HAP-1 (cell line): ENCODE measurements at regions not wholly inside any gene's neighbourhood (a gene's known extent, or its start where the extent isn't known, plus 50 kb on each side); places are given as distances from the start of the nearest gene placed in this dataset.
"Not testable (repeated sequence)": the region's sequence is repeated elsewhere in the genome, so short reads cannot be mapped to it uniquely, and the experiment has no call there.

Experiments used
- DNase-seq, 2 experiments: peaks; one replicate each; pipeline ENCODE4 v3.0.0-alpha.2; 2016 to 2020; ENCODE audit warnings: low spot score in 2 of 2
- H3K27me3 ChIP-seq: fragments of 250-450 bp; sonication (Bioruptor Pico); 2 replicates; pipeline ENCODE4 v1.5.1; 2020; ENCODE audit warnings: low read depth, mild to moderate bottlenecking, moderate library complexity
- H3K36me3 ChIP-seq: fragments of 250-450 bp; sonication (Bioruptor Pico); replicated peaks from 2 replicates; pipeline ENCODE4 v1.5.1; 2020; ENCODE audit warnings: mild to moderate bottlenecking
- H3K4me1 ChIP-seq: fragments of 250-450 bp; sonication (Bioruptor Pico); 2 replicates; pipeline ENCODE4 v1.5.1; 2020; ENCODE audit warnings: mild to moderate bottlenecking
- H3K4me3 ChIP-seq: fragments of 250-450 bp; sonication (Bioruptor Pico); 2 replicates; pipeline ENCODE4 v1.5.1; 2020; ENCODE audit warnings: mild to moderate bottlenecking, moderate library complexity
- H3K9me3 ChIP-seq: fragments of 250-450 bp; sonication (Bioruptor Pico); 2 replicates; pipeline ENCODE4 v1.5.1; 2020; ENCODE audit warnings: mild to moderate bottlenecking, moderate library complexity
- in situ Hi-C: fragments of 300-500 bp; cut with MboI; formaldehyde crosslinking; loops from 3 replicates; pipeline ENCODE4 v1.14.3; 2020; ENCODE audit warnings: low sequenced_read_pairs, inconsistent platforms, mixed read lengths

- H3K36me3 ChIP-seq, result no peaks in the 10 kb centered on the region
- H3K9me3 ChIP-seq, result no peaks in the 10 kb centered on the region
- in situ Hi-C loops, result no loop called here
- no peak overlapping the region for H3K4me3 ChIP-seq
- H3K27me3 ChIP-seq, result no peaks in the 10 kb centered on the region
- H3K4me1 ChIP-seq, result no peaks in the 10 kb centered on the region
- no peak for DNase-seq
Measured at GRCh38 chr13:47892374-47892773, 108.7 kb downstream of the SUCLA2 start.

- H3K4me3 ChIP-seq, result no peak overlapping the region
- no peaks in the 10 kb centered on the region for H3K27me3 ChIP-seq
- in situ Hi-C loops, result no loop called here
- DNase-seq, result no peak
- no peaks in the 10 kb centered on the region for H3K9me3 ChIP-seq
- no peaks in the 10 kb centered on the region for H3K4me1 ChIP-seq
- H3K36me3 ChIP-seq, result no peaks in the 10 kb centered on the region
Measured at GRCh38 chr13:47890146-47890814, 110.8 kb downstream of the SUCLA2 start.

DNA sequence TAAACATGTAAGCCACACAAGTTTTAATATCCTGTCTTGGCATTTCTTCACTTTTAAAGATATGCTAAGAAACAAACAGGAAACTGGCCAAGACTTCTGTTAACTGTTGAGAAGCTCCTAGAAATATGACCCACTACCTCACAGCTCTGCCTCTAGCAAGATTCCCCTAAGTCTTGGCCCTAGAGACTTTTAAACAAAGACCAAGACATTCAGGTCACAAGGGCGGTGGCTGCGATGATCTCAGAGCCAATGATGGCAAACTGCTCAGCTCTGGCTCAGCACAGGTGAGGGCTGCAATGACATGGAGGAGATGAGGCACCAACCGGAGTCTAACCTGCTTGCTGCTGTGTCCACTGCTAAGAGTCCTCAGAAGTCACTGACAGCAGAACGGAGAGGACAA lies 114.8 kb downstream of the SUCLA2 start:
- in situ Hi-C loops, result no loop called here
- Histone ChIP-seq H3K9me3 (no peaks in the 10 kb centered on the region), H3K4me3 (no peak overlapping the region), H3K4me1 (no peaks in the 10 kb centered on the region), H3K36me3 (no peaks in the 10 kb centered on the region), H3K27me3 (no peaks in the 10 kb centered on the region)
- DNase-seq, result no peak

DNA sequence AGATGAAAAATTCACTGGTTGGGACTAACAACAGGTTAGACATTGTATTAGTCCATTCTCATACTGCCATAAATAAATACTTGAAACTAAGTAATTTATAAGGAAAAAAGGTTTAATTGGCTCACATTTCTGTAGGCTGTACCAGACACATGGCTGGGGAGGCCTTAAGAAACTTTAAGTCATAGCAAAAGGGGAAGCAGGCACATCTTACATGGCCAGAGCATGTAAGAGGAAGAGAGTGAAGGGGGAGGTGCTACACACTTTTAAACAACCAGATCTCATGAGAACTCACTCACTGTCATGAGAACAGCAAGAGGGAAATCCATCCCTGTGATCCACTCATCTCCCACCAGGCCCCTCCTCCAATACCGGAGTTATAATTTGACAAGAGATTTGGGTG lies 125.9 kb downstream of the SUCLA2 start:
- Histone ChIP-seq H3K27me3 (no peaks in the 10 kb centered on the region), H3K9me3 (peaks cover 4% of the 10 kb centered on the region; the same call in 1 of the 2 replicates), H3K4me3 (no peak overlapping the region), H3K36me3 (no peaks in the 10 kb centered on the region), H3K4me1 (no peaks in the 10 kb centered on the region)
- in situ Hi-C loops, result no loop called here
- no peak for DNase-seq

- H3K36me3 ChIP-seq, DNase-seq, H3K4me1 ChIP-seq, H3K27me3 ChIP-seq, H3K9me3 ChIP-seq, H3K4me3 ChIP-seq, in situ Hi-C loops: not testable (repeated sequence)
Measured at GRCh38 chr13:47873987-47874386, 127.1 kb downstream of the SUCLA2 start.

DNA sequence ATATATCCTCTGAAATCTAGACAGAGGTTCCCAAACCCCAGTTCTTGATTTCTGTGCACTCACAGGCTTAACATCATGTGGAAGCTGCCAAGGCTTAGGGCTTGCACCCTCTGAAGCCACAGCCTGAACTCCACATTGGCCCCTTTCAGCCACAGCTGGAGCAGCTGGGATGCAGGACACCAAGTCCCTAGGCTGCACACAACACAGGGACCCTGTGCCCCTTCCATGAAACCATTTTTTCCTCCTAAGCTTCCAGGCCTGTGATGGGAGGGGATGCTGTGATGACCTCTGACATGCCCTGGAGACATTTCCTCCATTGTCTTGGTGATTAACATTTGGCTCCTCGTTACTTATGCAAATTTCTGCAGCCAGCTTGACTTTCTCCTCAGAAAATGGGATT lies 127.8 kb downstream of the SUCLA2 start:
- H3K4me3 ChIP-seq, H3K27me3 ChIP-seq, in situ Hi-C loops, H3K9me3 ChIP-seq, DNase-seq, H3K36me3 ChIP-seq, H3K4me1 ChIP-seq: not testable (repeated sequence)

DNA sequence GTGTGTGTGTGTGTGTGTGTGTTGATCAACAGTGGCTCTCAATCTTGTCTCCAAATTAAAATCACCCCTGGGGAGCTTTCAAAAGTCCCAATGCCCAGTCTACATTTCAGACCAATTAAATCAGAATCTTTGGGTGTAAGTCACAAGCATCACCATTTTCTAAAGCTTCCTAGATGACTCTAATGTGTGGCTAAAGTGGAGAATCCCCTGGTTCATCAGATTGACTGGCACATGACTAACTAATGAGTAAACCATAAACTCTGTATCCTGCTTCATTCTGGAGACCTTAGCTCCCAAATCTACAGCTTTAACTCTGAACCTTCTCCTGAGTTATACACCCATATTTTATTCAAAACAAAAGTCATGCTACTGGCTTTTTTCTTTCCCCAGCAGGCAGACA lies 131.3 kb downstream of the SUCLA2 start:
- DNase-seq, result no peak
- Histone ChIP-seq H3K36me3 (no peaks in the 10 kb centered on the region), H3K4me3 (no peak overlapping the region), H3K9me3 (peaks cover 4% of the 10 kb centered on the region; the same call in 1 of the 2 replicates), H3K4me1 (no peaks in the 10 kb centered on the region), H3K27me3 (no peaks in the 10 kb centered on the region)
- in situ Hi-C loops, result no loop called here

DNA sequence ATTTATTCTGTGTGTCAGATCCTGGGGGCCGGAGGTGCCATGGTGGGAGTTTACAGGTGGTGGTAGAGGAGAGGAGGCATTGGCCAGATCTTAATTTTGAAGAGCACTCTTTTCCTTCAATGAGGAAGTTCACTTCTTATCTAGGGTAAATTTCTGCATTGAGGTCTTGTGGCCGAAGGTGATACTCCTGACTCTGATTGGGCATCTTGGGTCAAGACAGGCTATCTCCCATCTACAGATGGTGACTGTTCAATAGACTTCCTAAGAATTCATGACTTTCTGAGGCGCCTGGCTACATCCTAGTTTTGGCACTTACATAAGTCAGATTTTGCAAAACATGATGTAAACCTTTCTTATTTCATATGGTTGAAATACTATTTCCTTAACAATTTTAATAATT lies 135.2 kb downstream of the SUCLA2 start:
- DNase-seq, result no peak
- in situ Hi-C loops, result no loop called here
- Histone ChIP-seq H3K9me3 (no peaks in the 10 kb centered on the region), H3K4me3 (no peak overlapping the region), H3K27me3 (no peaks in the 10 kb centered on the region), H3K36me3 (no peaks in the 10 kb centered on the region), H3K4me1 (peaks cover 6% of the 10 kb centered on the region)

DNA sequence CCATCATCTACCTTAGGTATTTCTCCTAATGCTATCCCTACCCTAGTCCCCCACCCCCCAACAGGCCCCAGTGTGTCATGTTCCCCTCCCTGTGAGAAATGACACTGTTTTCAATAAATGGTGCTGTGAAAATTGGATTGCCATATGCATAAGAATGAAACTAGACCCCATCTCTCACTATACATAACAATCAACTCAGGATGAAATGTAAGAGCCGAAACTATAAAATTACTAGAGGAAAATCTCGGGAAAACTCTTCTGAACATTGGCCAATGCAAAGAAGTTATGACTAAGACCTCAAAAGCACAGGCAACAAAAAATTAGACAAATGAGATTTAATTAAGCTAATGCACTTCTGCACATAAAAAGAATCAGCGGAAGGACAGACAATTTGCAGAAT lies 138.2 kb downstream of the SUCLA2 start:
- Histone ChIP-seq H3K4me3 (peak overlapping the region; percentile 5), H3K9me3 (no peaks in the 10 kb centered on the region), H3K27me3 (no peaks in the 10 kb centered on the region), H3K36me3 (no peaks in the 10 kb centered on the region), H3K4me1 (peaks cover 6% of the 10 kb centered on the region)
- DNase-seq, result peak; percentile 72 to 91
- in situ Hi-C loops, result no loop called here

GRCh38 chr13:47859165-47859564 lies 141.9 kb downstream of the SUCLA2 start:
- Histone ChIP-seq H3K36me3 (no peaks in the 10 kb centered on the region), H3K27me3 (no peaks in the 10 kb centered on the region), H3K4me3 (no peak overlapping the region), H3K4me1 (peaks cover 6% of the 10 kb centered on the region), H3K9me3 (no peaks in the 10 kb centered on the region)
- in situ Hi-C loops, result no loop called here
- no peak for DNase-seq

GRCh38 chr13:47858042-47859025 lies 142.7 kb downstream of the SUCLA2 start:
- no peaks in the 10 kb centered on the region for H3K36me3 ChIP-seq
- in situ Hi-C loops, result no loop called here

DNA sequence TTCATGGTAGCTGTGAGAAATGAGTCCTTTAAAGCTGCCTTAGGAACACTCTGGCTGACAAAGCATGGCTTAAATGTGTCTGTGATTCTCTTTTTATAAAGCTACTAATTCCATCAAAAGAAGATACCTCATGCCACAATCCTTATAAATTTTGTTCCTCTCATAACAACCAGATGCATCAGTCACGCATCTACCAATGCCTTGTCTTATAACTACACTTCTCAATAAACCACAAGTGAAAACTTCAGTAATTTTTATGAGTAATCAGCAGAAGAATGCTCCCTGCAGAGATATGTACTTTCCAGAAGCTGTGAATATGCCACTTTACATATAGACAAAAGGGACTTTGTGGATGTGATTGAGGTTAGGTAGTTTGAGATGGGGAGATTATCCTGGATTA lies 147.8 kb downstream of the SUCLA2 start:
- Histone ChIP-seq H3K27me3 (no peaks in the 10 kb centered on the region), H3K36me3 (no peaks in the 10 kb centered on the region), H3K9me3 (no peaks in the 10 kb centered on the region), H3K4me1 (peaks cover 8% of the 10 kb centered on the region), H3K4me3 (no peak overlapping the region)
- in situ Hi-C loops, result no loop called here
- peak in 1 of 2 experiments; percentile 49 for DNase-seq

More at GRCh38 chr13:47858042-47859025, 142.7 kb downstream of the SUCLA2 start:
- DNase-seq, result no peak
- peaks cover 9% of the 10 kb centered on the region for H3K4me1 ChIP-seq
- H3K9me3 ChIP-seq, result no peaks in the 10 kb centered on the region
- no peaks in the 10 kb centered on the region for H3K27me3 ChIP-seq
- no peak overlapping the region for H3K4me3 ChIP-seq

GRCh38 chr13:47846886-47847285 lies 154.2 kb downstream of the SUCLA2 start:
- no peaks in the 10 kb centered on the region for H3K36me3 ChIP-seq
- H3K9me3 ChIP-seq, result no peaks in the 10 kb centered on the region
- no peaks in the 10 kb centered on the region for H3K27me3 ChIP-seq
- DNase-seq, result no peak
- H3K4me3 ChIP-seq, result no peak overlapping the region
- in situ Hi-C loops, result no loop called here
- H3K4me1 ChIP-seq, result no peaks in the 10 kb centered on the region

DNA sequence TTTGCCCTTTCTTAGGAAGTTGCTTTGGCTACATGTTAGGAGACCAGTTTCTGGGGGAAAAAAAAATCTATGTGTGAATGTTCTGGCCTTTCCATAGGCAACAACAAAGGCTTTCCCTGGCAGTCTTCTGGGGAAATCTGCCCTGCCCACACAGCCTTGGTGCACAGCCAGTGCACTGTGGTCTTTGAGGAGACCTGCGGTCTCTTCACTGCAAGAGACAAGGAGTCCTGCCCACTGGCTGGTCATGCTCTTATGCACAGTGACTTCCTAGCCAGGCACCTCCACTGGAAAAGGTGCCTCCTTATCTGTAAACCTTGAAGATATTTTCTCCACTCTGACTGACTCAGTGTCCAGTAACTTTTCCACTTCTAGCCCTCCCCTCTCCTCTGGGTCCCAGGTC lies 155.1 kb downstream of the SUCLA2 start:
- Histone ChIP-seq H3K4me3 (no peak overlapping the region), H3K4me1 (no peaks in the 10 kb centered on the region), H3K27me3 (no peaks in the 10 kb centered on the region), H3K36me3 (no peaks in the 10 kb centered on the region), H3K9me3 (no peaks in the 10 kb centered on the region)
- DNase-seq, result no peak
- in situ Hi-C loops, result no loop called here
